GM23338 (cell line): ENCODE measurements at regions not wholly inside any gene's neighbourhood (a gene's known extent, or its start where the extent isn't known, plus 50 kb on each side); places are given as distances from the start of the nearest gene placed in this dataset.

Experiments
- CREB1 ChIP-seq: fragments of 250-450 bp; sonication (Bioruptor Pico); IDR thresholded peaks from 2 replicates; pipeline ENCODE4 v1.5.0; 2020; ENCODE audit warnings: low read depth, mild to moderate bottlenecking, moderate library complexity
- CTCF ChIP-seq, 2 experiments: fragments of 200-600 bp in 1 of 2; sonication (generic) in 1 of 2; conservative IDR thresholded peaks; 2 replicates each; pipeline versions ENCODE4 v1.5.1 to v1.6.1; 2016 to 2017; ENCODE audit warnings: antibody characterized with exemption in 2 of 2, low read depth in 2 of 2, mild to moderate bottlenecking in 2 of 2, moderate library complexity in 1 of 2
- ETS1 ChIP-seq: IDR thresholded peaks from 2 replicates; pipeline ENCODE4 v1.6.1; 2016; ENCODE audit warnings: antibody characterized with exemption
- EZH2 ChIP-seq: fragments of 200-600 bp; sonication (generic); IDR thresholded peaks from one replicate; pipeline ENCODE4 v1.8.0; 2017; ENCODE audit warnings: antibody characterized with exemption, mild to moderate bottlenecking, low read depth; ENCODE audit not compliant: unreplicated experiment
- EZH2phosphoT487 ChIP-seq: fragments of 200-600 bp; sonication (generic); IDR thresholded peaks from one replicate; pipeline ENCODE4 v1.8.1; 2018; ENCODE audit warnings: antibody characterized with exemption; ENCODE audit not compliant: unreplicated experiment
- JUNB ChIP-seq: IDR thresholded peaks from one replicate; pipeline ENCODE4 v1.6.1; 2016; ENCODE audit warnings: antibody characterized with exemption; ENCODE audit not compliant: unreplicated experiment
- NANOG ChIP-seq: IDR thresholded peaks from 2 replicates; pipeline ENCODE4 v1.6.1; 2016; ENCODE audit warnings: antibody characterized with exemption, borderline replicate concordance
- POLR2AphosphoS5 ChIP-seq: IDR thresholded peaks from 2 replicates; pipeline ENCODE4 v1.6.1; 2016; ENCODE audit warnings: antibody characterized with exemption, low read depth
- REST ChIP-seq: IDR thresholded peaks from one replicate; pipeline ENCODE4 v1.6.1; 2018; ENCODE audit warnings: antibody characterized with exemption; ENCODE audit not compliant: unreplicated experiment
- STAT1 ChIP-seq: IDR thresholded peaks from one replicate; pipeline ENCODE4 v1.6.1; 2016; ENCODE audit warnings: antibody characterized with exemption; ENCODE audit not compliant: unreplicated experiment
- ZNF114 ChIP-seq: fragments of 250-450 bp; sonication (Bioruptor Pico); IDR thresholded peaks from 2 replicates; pipeline ENCODE4 v1.5.0; 2020; ENCODE audit warnings: mild to moderate bottlenecking, moderate library complexity
- ZNF331 ChIP-seq: fragments of 250-450 bp; sonication (Bioruptor Pico); IDR thresholded peaks from 2 replicates; pipeline ENCODE4 v1.5.0; 2020; ENCODE audit warnings: low read depth, mild to moderate bottlenecking, moderate library complexity
- ZNF462 ChIP-seq: fragments of 250-450 bp; sonication (Bioruptor Pico); IDR thresholded peaks from 2 replicates; pipeline ENCODE4 v1.5.0; 2020; ENCODE audit warnings: mild to moderate bottlenecking, moderate library complexity

- TF ChIP-seq CTCF (conservative IDR thresholded peaks at IDR 0.05; ENCODE audit: low read depth in 2 of 2) (no peak), EZH2phosphoT487 (no peak), EZH2 (no peak), JUNB (no peak), POLR2AphosphoS5 (no peak), CREB1 (CRISPR knock-in tag) (no peak), REST (no peak), ZNF331 (CRISPR knock-in tag) (no peak), ZNF462 (CRISPR knock-in tag) (no peak), ZNF114 (no peak), ETS1 (no peak), STAT1 (no peak), NANOG (no peak)
These were observed 338.2 kb upstream of the MYT1L start for GRCh38 chr2:2669316-2669715.
